ENCODE measurements at regions not wholly inside any gene's neighbourhood (a gene's known extent, or its start where the extent isn't known, plus 50 kb on each side); places are given as distances from the start of the nearest gene placed in this dataset.

- no peak for TF ChIP-seq CTCF (IDR thresholded peaks at IDR 0.05 in 2 of 3, conservative IDR thresholded peaks at IDR 0.05 in 1 of 3; ENCODE audit: insufficient read depth in 2 of 3, low read depth in 1 of 3, low read length in 3 of 3)
- TF ChIP-seq HSF4 (CRISPR knock-in tag; IDR thresholded peaks at IDR 0.05; ENCODE audit: borderline replicate concordance), result no peak
- TF ChIP-seq PTBP1 (IDR thresholded peaks at IDR 0.05; ENCODE audit: low read depth, low read length), result no peak
- TF ChIP-seq TRIM28 (IDR thresholded peaks at IDR 0.05), result no peak
- no peak for TF ChIP-seq BRCA1 (IDR thresholded peaks at IDR 0.05)
- TF ChIP-seq BRCA1 (CRISPR knock-in tag; IDR thresholded peaks at IDR 0.05), result no peak
- TF ChIP-seq MLX (CRISPR knock-in tag; conservative IDR thresholded peaks at IDR 0.05), result no peak
These were observed 669.3 kb downstream of the LIG4 start (continued) for GRCh38 chr13:107545946-107546502.

GRCh38 chr13:107534548-107534947, 680.8 kb downstream of the LIG4 start:
- H3K4me2 ChIP-seq (ENCODE audit: insufficient read depth, low read length), result no peak overlapping the region
- no peaks in the 10 kb centered on the region for H3K79me2 ChIP-seq (ENCODE audit: control insufficient read depth, insufficient read depth, low read length)
- ATAC-seq, result no peak
- in situ Hi-C loops (cut with MboI) (no loop called here), intact Hi-C loops (cut with micrococcal nuclease) (no loop called here)
- H3K27me3 ChIP-seq (ENCODE audit: control insufficient read depth in 2 of 2, insufficient read depth in 2 of 2, low read length in 2 of 2), result no peaks in the 10 kb centered on the region
- no peak overlapping the region for H3K9ac ChIP-seq (ENCODE audit: insufficient read depth in 1 of 2, low read depth in 2 of 2, low read length in 2 of 2)
- no peaks in the 10 kb centered on the region for H3K9me3 ChIP-seq (replicated peaks; ENCODE audit: control insufficient read depth, insufficient read depth, low read depth, low read length)
- no peak for FAIRE-seq
- no peaks in the 10 kb centered on the region for H3K4me1 ChIP-seq (replicated peaks in 1 of 2; ENCODE audit: control insufficient read depth in 2 of 2, insufficient read depth in 2 of 2, low read length in 2 of 2)
- no peaks in the 10 kb centered on the region for H3K9me1 ChIP-seq (ENCODE audit: control insufficient read depth, insufficient read depth, low read length)
- H2AFZ ChIP-seq (ENCODE audit: low read depth, low read length), result no peak overlapping the region
- no peak for TF ChIP-seq PPARD (CRISPR knock-in tag; IDR thresholded peaks at IDR 0.05)
- TF ChIP-seq ZNF76 (CRISPR knock-in tag; IDR thresholded peaks at IDR 0.05; ENCODE audit: borderline replicate concordance), result no peak
- TF ChIP-seq TRIM24 (IDR thresholded peaks at IDR 0.05), result no peak
- no peak for TF ChIP-seq TCF7 (IDR thresholded peaks at IDR 0.05; ENCODE audit: borderline replicate concordance)
- TF ChIP-seq ZNF311 (CRISPR knock-in tag; IDR thresholded peaks at IDR 0.05), result no peak
- TF ChIP-seq NR4A1 (CRISPR knock-in tag; IDR thresholded peaks at IDR 0.05), result no peak
- TF ChIP-seq NR4A1 (tag; IDR thresholded peaks at IDR 0.05), result no peak
- no peak for TF ChIP-seq XRCC3 (IDR thresholded peaks at IDR 0.05)
- no peak for TF ChIP-seq ZC3H8 (IDR thresholded peaks at IDR 0.05)
- 0% methylated on average over 1 of the region's 1 CpG for WGBS (ENCODE audit: insufficient coverage, low coverage, missing lambda C conversion rate)
- ChIA-PET CTCF (ENCODE audit: low intra/inter-chr PET ratio) (no interaction called here), POLR2A (no interaction called here)
- H4K20me1 ChIP-seq (replicated peaks; ENCODE audit: control insufficient read depth, insufficient read depth, low read length), result no peaks in the 10 kb centered on the region
- no peak for DNase-seq (ENCODE audit: extremely low read depth in 1 of 4, low spot score in 3 of 4)
- H3K36me3 ChIP-seq (ENCODE audit: control insufficient read depth, insufficient read depth, low read length), result no peaks in the 10 kb centered on the region
- H3K4me3 ChIP-seq, result no peak overlapping the region
- H3K27ac ChIP-seq (ENCODE audit: extremely low read depth, low read depth, low read length), result no peak overlapping the region
- no TSS peak for BruUV-seq (replicated peaks)

Data from K562 (cell line).